ENCODE measurements at regions not wholly inside any gene's neighbourhood (a gene's known extent, or its start where the extent isn't known, plus 50 kb on each side); places are given as distances from the start of the nearest gene placed in this dataset.

DNA sequence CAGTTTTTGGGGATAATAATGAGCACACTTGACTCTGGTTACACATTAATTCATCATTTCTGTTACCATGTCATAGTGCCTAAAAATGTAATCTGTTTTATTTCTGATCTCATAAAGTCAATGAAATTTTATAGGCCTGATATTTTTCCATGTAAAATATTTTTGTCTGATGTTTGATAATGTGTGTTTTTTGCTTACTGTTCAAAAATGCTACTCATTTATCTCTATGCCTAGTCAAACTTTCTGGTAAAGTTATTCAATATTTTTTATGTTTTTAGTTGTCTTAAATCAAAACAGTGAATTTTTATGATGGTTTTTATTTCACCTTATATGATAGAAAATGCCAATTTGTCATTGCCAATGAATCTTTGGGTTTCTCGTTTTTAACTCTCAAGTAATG, 147.0 kb downstream of the AHSP start:
- TF ChIP-seq FOXP2 (optimal IDR thresholded peaks at IDR 0.05; ENCODE audit: borderline replicate concordance, extremely low read depth, extremely low read length, insufficient read depth) (no peak), TAF1 (IDR thresholded peaks at IDR 0.05; ENCODE audit: borderline replicate concordance, insufficient read depth, low read length) (no peak), POLR2AphosphoS5 (IDR thresholded peaks at IDR 0.05; ENCODE audit: low read depth, low read length) (no peak), SIN3A (IDR thresholded peaks at IDR 0.05; ENCODE audit: borderline replicate concordance, insufficient read depth, low read length) (no peak)
- TF ChIP-seq, protein P1, sequence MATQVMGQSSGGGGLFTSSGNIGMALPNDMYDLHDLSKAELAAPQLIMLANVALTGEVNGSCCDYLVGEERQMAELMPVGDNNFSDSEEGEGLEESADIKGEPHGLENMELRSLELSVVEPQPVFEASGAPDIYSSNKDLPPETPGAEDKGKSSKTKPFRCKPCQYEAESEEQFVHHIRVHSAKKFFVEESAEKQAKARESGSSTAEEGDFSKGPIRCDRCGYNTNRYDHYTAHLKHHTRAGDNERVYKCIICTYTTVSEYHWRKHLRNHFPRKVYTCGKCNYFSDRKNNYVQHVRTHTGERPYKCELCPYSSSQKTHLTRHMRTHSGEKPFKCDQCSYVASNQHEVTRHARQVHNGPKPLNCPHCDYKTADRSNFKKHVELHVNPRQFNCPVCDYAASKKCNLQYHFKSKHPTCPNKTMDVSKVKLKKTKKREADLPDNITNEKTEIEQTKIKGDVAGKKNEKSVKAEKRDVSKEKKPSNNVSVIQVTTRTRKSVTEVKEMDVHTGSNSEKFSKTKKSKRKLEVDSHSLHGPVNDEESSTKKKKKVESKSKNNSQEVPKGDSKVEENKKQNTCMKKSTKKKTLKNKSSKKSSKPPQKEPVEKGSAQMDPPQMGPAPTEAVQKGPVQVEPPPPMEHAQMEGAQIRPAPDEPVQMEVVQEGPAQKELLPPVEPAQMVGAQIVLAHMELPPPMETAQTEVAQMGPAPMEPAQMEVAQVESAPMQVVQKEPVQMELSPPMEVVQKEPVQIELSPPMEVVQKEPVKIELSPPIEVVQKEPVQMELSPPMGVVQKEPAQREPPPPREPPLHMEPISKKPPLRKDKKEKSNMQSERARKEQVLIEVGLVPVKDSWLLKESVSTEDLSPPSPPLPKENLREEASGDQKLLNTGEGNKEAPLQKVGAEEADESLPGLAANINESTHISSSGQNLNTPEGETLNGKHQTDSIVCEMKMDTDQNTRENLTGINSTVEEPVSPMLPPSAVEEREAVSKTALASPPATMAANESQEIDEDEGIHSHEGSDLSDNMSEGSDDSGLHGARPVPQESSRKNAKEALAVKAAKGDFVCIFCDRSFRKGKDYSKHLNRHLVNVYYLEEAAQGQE (IDR thresholded peaks at IDR 0.05; ENCODE audit: insufficient read depth in 1 of 2, low read depth in 2 of 2, low read length in 2 of 2) = no peak

DNA sequence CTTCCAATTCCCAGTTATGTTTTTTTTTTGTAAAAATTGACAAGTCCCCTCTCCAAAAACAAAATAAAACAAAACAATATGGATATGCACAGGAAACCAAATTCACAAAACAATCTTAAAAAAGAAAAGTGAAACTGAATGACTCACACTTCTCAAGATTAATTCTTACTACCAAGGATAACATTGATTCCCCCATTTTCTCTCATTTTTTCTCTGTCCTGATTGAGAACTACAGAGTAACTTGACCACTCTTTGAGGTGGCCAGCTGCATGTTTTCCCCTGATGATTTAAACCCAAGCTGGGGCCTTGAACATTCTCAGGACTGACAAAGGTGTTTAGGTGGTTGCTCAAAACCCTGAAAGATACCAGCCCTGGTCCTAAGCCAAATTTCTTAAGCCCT, 149.0 kb downstream of the AHSP start:
- TF ChIP-seq FOXP2 (optimal IDR thresholded peaks at IDR 0.05; ENCODE audit: borderline replicate concordance, extremely low read depth, extremely low read length, insufficient read depth) = no peak
- TF ChIP-seq, protein P1 (IDR thresholded peaks at IDR 0.05; ENCODE audit: insufficient read depth in 1 of 2, low read depth in 2 of 2, low read length in 2 of 2) = no peak
- no peak for TF ChIP-seq POLR2AphosphoS5 (IDR thresholded peaks at IDR 0.05; ENCODE audit: low read depth, low read length)
- no peak for TF ChIP-seq TAF1 (IDR thresholded peaks at IDR 0.05; ENCODE audit: borderline replicate concordance, insufficient read depth, low read length)
- TF ChIP-seq SIN3A (IDR thresholded peaks at IDR 0.05; ENCODE audit: borderline replicate concordance, insufficient read depth, low read length) = no peak

DNA sequence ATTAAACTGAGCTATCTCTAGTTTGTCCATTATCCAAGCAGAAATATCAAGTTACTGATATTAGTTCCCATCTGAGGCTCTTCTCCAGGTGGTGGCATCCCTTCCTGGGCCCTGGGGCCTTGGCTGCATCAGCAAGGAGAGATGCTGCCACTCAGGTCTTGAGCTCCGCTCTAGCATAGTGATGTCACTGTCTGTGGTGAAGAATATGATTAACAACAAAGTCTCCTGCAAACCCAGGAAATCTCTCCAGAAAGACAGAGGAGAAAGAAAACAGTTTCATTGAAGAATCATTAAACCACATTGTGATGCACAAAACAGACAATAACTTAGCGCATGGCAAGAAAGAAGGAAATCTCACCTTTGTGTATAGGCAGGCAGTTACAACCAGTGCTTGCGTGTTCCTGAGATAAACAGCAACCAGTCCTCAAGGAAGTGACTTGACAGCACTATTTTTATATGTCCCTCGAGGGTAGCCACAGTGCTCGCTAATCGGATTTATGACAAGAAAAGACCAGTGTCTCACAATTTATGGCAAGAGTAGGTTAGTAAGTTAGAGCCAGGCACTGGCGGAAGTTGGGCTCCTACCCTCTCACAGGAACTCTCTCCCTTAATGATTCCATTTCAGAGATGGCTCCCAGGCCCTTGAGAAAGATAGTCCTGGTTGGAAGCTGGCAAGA, 151.1 kb downstream of the AHSP start:
- TF ChIP-seq POLR2AphosphoS5 (IDR thresholded peaks at IDR 0.05; ENCODE audit: low read depth, low read length) (no peak), FOXP2 (optimal IDR thresholded peaks at IDR 0.05; ENCODE audit: borderline replicate concordance, extremely low read depth, extremely low read length, insufficient read depth) (no peak), TAF1 (IDR thresholded peaks at IDR 0.05; ENCODE audit: borderline replicate concordance, insufficient read depth, low read length) (no peak), SIN3A (IDR thresholded peaks at IDR 0.05; ENCODE audit: borderline replicate concordance, insufficient read depth, low read length) (no peak)
- TF ChIP-seq, protein P1 (IDR thresholded peaks at IDR 0.05; ENCODE audit: insufficient read depth in 1 of 2, low read depth in 2 of 2, low read length in 2 of 2) = no peak

DNA sequence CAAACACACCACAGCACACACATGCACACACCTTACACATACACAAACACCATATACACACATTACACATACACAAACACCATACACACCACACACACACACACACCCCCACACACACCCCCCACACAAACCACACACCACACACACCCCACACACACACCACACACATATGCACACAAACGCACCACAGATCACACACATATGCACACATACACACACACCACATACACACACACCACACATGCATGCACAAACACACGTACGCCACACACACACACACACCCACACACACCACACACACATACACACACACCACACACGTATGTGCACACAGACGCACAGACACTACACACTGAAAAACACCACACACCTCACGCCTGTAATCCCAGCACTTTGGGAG, 166.0 kb downstream of the AHSP start:
- TF ChIP-seq SIN3A (IDR thresholded peaks at IDR 0.05; ENCODE audit: borderline replicate concordance, insufficient read depth, low read length) (no peak), FOXP2 (optimal IDR thresholded peaks at IDR 0.05; ENCODE audit: borderline replicate concordance, extremely low read depth, extremely low read length, insufficient read depth) (no peak), TAF1 (IDR thresholded peaks at IDR 0.05; ENCODE audit: borderline replicate concordance, insufficient read depth, low read length) (no peak), POLR2AphosphoS5 (IDR thresholded peaks at IDR 0.05; ENCODE audit: low read depth, low read length) (no peak)
- TF ChIP-seq, protein P1 (IDR thresholded peaks at IDR 0.05; ENCODE audit: insufficient read depth in 1 of 2, low read depth in 2 of 2, low read length in 2 of 2) = no peak

Data from PFSK-1 (cell line).